A673 (cell line): ENCODE measurements at regions not wholly inside any gene's neighbourhood (a gene's known extent, or its start where the extent isn't known, plus 50 kb on each side); places are given as distances from the start of the nearest gene placed in this dataset.

ENCODE experiments used
- CTCF ChIP-seq: fragments of 300-800, 200-600 bp; sonication (generic); conservative IDR thresholded peaks from 2 replicates; pipeline ENCODE4 v1.5.1; 2017; ENCODE audit warnings: low read depth, mild to moderate bottlenecking, antibody characterized with exemption, low read length, moderate library complexity, mixed read lengths
- EZH2 ChIP-seq: fragments of 200-600 bp; sonication (generic); IDR thresholded peaks from 2 replicates; pipeline ENCODE4 v1.6.1; 2017; ENCODE audit warnings: borderline replicate concordance, low read depth, mild to moderate bottlenecking, mixed read lengths, antibody characterized with exemption, low read length; ENCODE audit not compliant: poor library complexity, severe bottlenecking

DNA sequence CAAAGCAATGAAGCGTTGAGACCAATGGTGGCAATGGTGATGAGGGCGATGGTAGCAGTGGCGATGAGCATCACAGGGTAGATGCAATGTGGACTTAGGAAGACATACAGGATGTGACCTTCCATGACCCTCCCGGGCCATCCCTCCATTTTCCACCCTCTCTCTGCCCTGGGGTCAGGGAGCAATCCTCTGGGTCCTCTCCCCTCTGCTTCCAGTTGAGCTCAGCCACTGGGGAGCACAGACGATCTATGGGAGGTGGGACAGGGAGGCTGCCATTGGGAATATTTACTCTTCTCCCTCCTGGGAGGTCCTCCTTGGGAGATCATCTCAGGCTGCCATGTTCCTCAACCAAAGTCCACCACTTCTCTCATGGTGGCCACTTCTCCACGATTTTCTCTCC, 260.7 kb upstream of the FOXF1 start:
- no peak for TF ChIP-seq CTCF
- TF ChIP-seq EZH2 = no peak
